ENCODE measurements at regions not wholly inside any gene's neighbourhood (a gene's known extent, or its start where the extent isn't known, plus 50 kb on each side); places are given as distances from the start of the nearest gene placed in this dataset.

DNA sequence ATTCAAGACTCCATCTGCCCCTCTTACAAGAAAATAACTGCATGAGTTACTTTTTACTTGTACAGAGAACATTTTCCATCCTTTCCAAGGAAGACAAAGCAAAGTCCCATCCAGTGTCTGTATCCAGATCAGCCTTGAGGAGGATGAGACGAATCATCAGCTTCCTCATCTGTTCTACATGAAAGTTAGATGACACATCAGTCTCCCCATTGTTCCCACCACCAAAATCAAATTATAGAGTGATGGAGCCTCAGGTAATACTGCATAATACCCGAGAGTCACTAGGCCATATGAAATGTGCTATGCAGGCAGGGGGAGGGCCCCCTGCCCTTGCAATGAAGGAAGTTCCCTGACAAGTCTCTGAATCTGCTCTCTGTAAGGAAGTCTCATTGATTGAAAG is 1244.6 kb upstream of the SLC10A2 start:
- TF ChIP-seq, protein P1, sequence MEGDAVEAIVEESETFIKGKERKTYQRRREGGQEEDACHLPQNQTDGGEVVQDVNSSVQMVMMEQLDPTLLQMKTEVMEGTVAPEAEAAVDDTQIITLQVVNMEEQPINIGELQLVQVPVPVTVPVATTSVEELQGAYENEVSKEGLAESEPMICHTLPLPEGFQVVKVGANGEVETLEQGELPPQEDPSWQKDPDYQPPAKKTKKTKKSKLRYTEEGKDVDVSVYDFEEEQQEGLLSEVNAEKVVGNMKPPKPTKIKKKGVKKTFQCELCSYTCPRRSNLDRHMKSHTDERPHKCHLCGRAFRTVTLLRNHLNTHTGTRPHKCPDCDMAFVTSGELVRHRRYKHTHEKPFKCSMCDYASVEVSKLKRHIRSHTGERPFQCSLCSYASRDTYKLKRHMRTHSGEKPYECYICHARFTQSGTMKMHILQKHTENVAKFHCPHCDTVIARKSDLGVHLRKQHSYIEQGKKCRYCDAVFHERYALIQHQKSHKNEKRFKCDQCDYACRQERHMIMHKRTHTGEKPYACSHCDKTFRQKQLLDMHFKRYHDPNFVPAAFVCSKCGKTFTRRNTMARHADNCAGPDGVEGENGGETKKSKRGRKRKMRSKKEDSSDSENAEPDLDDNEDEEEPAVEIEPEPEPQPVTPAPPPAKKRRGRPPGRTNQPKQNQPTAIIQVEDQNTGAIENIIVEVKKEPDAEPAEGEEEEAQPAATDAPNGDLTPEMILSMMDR (conservative IDR thresholded peaks at IDR 0.05; ENCODE audit: low read depth, low read length), result no peak
- DNase-seq (ENCODE audit: low read depth), result no peak
- H3K4me3 ChIP-seq (ENCODE audit: low read length), result no peak overlapping the region

DNA sequence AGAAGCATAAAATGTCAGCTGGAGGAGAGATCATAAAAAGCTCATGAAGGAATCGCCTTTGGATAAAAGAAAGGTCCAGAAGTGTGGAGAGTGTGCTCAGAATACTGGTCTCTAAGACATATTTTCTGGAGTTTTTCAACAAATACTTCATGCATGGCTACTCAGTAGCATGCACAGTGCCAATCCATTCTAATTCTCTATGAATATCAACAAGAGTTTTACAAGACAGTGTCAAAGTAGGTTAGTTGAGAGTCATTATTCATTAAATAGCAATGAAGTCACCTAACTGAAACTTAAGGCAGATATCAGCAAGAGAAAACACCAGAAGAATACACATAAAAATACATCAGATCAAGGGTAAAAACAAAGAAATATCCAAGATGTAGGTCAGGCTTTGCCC is 1243.2 kb upstream of the SLC10A2 start:
- no peak for DNase-seq (ENCODE audit: low read depth)

GRCh38 chr13:104301171-104301975 is 1235.2 kb upstream of the SLC10A2 start:
- TF ChIP-seq, protein P1 (conservative IDR thresholded peaks at IDR 0.05; ENCODE audit: low read depth, low read length), result no peak
- DNase-seq (ENCODE audit: low read depth), result no peak

More for the DNA sequence above, 1243.2 kb upstream of the SLC10A2 start:
- TF ChIP-seq, protein P1 (conservative IDR thresholded peaks at IDR 0.05; ENCODE audit: low read depth, low read length), result no peak
- no peak overlapping the region for H3K4me3 ChIP-seq (ENCODE audit: low read length)

DNA sequence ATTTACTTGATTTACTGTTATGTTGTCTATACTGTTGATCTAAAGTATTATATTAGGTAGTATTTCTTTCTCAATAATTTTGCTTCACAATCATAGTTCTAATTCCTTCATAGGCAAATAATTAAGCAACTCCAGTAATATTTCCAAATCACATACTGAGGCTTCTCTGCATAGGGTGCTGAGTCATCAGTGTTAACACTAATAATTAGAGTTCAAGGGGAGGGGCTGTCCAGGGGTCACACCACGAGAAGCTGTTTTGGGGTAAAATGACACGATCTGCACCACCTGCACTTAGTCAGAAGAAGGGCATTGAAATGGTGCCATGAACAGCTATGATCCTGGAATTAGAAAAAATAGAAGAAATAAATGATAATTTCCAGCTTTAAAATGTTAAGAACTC is 1230.9 kb upstream of the SLC10A2 start:
- H3K4me3 ChIP-seq (ENCODE audit: low read length), result no peak overlapping the region
- DNase-seq (ENCODE audit: low read depth), result no peak
- TF ChIP-seq, protein P1 (conservative IDR thresholded peaks at IDR 0.05; ENCODE audit: low read depth, low read length), result no peak

More at GRCh38 chr13:104301171-104301975, 1235.2 kb upstream of the SLC10A2 start:
- H3K4me3 ChIP-seq (ENCODE audit: low read length), result no peak overlapping the region

- TF ChIP-seq, protein P1 (conservative IDR thresholded peaks at IDR 0.05; ENCODE audit: low read depth, low read length), result no peak
- H3K4me3 ChIP-seq (ENCODE audit: low read length), result no peak overlapping the region
- DNase-seq (ENCODE audit: low read depth), result no peak
These were observed 1230.1 kb upstream of the SLC10A2 start for GRCh38 chr13:104296286-104296685.

DNA sequence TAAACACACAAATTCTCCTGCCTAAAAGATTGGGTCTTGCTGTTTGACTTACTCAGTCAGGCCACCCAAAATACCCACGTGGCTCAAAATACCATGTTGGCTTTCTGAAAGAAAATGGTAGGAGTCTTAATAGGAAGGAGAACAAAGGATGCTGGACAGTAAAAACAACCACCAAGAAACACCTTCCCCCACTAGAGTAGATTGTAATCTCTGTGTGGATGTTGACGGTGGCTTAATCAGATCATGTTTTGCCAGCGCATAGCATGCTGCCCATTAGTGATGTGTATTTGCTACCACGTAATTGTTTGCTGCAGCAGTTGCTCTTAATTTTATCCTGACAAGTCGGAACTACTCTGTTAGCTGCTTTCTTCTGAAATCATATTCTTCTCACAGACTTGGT is 1229.3 kb upstream of the SLC10A2 start:
- no peak overlapping the region for H3K4me3 ChIP-seq (ENCODE audit: low read length)
- TF ChIP-seq, protein P1 (conservative IDR thresholded peaks at IDR 0.05; ENCODE audit: low read depth, low read length), result no peak
- DNase-seq (ENCODE audit: low read depth), result no peak

DNA sequence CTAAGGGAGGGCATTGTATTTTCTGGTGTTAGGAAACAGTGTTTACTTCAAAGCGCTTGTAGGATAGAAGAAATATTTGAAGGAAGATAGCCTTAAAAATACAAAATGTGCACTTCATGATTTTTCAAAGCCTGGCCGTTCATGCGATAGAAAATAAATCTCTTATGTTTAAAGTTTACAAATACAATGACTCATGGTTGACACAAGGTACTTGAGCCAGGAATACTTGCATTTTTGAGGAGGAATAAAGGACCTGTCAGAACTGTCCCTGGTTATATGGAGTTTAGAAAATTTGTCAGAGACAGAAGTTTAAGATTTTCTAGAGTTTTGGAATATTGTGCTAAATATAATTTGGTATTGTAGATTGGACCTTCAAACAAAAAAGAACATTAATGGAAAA is 1223.2 kb upstream of the SLC10A2 start:
- no peak for DNase-seq (ENCODE audit: low read depth)
- H3K4me3 ChIP-seq (ENCODE audit: low read length), result no peak overlapping the region
- TF ChIP-seq, protein P1 (conservative IDR thresholded peaks at IDR 0.05; ENCODE audit: low read depth, low read length), result no peak

Data from retinal pigment epithelial cell (primary cell).